CD14-positive monocyte (primary cell): ENCODE measurements at regions not wholly inside any gene's neighbourhood (a gene's known extent, or its start where the extent isn't known, plus 50 kb on each side); places are given as distances from the start of the nearest gene placed in this dataset.

Experiments
- DNase-seq, 3 donors: peaks; one replicate each; pipeline ENCODE4 v3.0.0-alpha.2; 2011 to 2022
- H2AFZ ChIP-seq: 2 replicates; pipeline ENCODE4 v1.6.0; 2012; ENCODE audit warnings: mild to moderate bottlenecking, low read depth, low read length, inconsistent platforms; ENCODE audit not compliant: insufficient read depth, poor library complexity, severe bottlenecking
- H3K27ac ChIP-seq, 2 donors: 1 replicate in 1 of 2; 2 replicates in 1 of 2; pipeline ENCODE4 v1.5.1; 2012 to 2013; ENCODE audit warnings: low read length in 2 of 2, control low read depth in 1 of 2, inconsistent platforms in 1 of 2, low read depth in 1 of 2, mild to moderate bottlenecking in 1 of 2
- H3K27me3 ChIP-seq, 2 donors: one replicate each; pipeline versions ENCODE4 v1.6.0 to v1.6.1; 2011 to 2013; ENCODE audit warnings: low read length in 2 of 2; ENCODE audit not compliant: control insufficient read depth in 2 of 2, insufficient read depth in 2 of 2
- H3K36me3 ChIP-seq, 2 donors: replicated peaks in 1 of 2; 1 replicate in 1 of 2; 2 replicates in 1 of 2; pipeline versions ENCODE4 v1.5.1 to v1.6.1; 2012 to 2013; ENCODE audit warnings: low read length in 2 of 2, control low read depth in 1 of 2, inconsistent platforms in 1 of 2, mild to moderate bottlenecking in 1 of 2; ENCODE audit not compliant: insufficient read depth in 2 of 2, control insufficient read depth in 1 of 2
- H3K4me1 ChIP-seq, 2 donors: 1 replicate in 1 of 2; 2 replicates in 1 of 2; pipeline versions ENCODE4 v1.5.1 to v1.6.1; 2012 to 2013; ENCODE audit warnings: low read length in 2 of 2, control low read depth in 1 of 2, inconsistent platforms in 1 of 2, mild to moderate bottlenecking in 1 of 2, moderate library complexity in 1 of 2; ENCODE audit not compliant: insufficient read depth in 2 of 2, control insufficient read depth in 1 of 2
- H3K4me2 ChIP-seq: replicated peaks from 2 replicates; pipeline ENCODE3; 2012; ENCODE audit warnings: low read length, moderate library complexity, mild to moderate bottlenecking; ENCODE audit not compliant: poor library complexity, severe bottlenecking; ENCODE audit errors: extremely low read depth
- H3K4me3 ChIP-seq, 3 experiments: fragments of 200-600 bp in 1 of 3; sonication (generic) in 1 of 3; replicated peaks in 1 of 3; 1 replicate in 2 of 3; 2 replicates in 1 of 3; pipeline ENCODE4 v1.5.1; 2011 to 2013; ENCODE audit warnings: low read length in 3 of 3, mild to moderate bottlenecking in 3 of 3, control low read depth in 2 of 3, low read depth in 2 of 3, inconsistent platforms in 1 of 3, moderate library complexity in 1 of 3
- H3K79me2 ChIP-seq: 2 replicates; pipeline ENCODE4 v1.6.0; 2012; ENCODE audit warnings: mild to moderate bottlenecking, control low read depth, inconsistent platforms, low read length, moderate library complexity; ENCODE audit not compliant: insufficient read depth
- H3K9ac ChIP-seq: 2 replicates; pipeline ENCODE4 v1.6.0; 2017; ENCODE audit warnings: low read length, mild to moderate bottlenecking; ENCODE audit not compliant: insufficient read depth, poor library complexity, severe bottlenecking
- H3K9me3 ChIP-seq, 2 donors: replicated peaks in 1 of 2; 1 replicate in 1 of 2; 2 replicates in 1 of 2; pipeline versions ENCODE4 v1.5.1 to v1.6.1; 2012 to 2013; ENCODE audit warnings: low read length in 2 of 2, control low read depth in 1 of 2; ENCODE audit not compliant: control insufficient read depth in 1 of 2, insufficient read depth in 1 of 2
- H4K20me1 ChIP-seq: 2 replicates; pipeline ENCODE4 v1.6.0; 2012; ENCODE audit warnings: mild to moderate bottlenecking, low read length, control low read depth, moderate library complexity; ENCODE audit not compliant: insufficient read depth
- H3K27ac Mint-ChIP-seq, 7 donors: one replicate each; pipeline ENCODE4 v1.8.0; 2020; ENCODE audit warnings: mild to moderate bottlenecking in 7 of 7, mixed read lengths in 7 of 7, moderate library complexity in 6 of 7, inconsistent platforms in 2 of 7
- H3K27me3 Mint-ChIP-seq, 3 donors: one replicate each; pipeline ENCODE4 v1.8.0; 2021 to 2022; ENCODE audit warnings: low read depth in 3 of 3, mild to moderate bottlenecking in 3 of 3, mixed read lengths in 3 of 3, moderate library complexity in 3 of 3, inconsistent platforms in 1 of 3
- H3K36me3 Mint-ChIP-seq, 2 donors: one replicate each; pipeline ENCODE4 v1.8.0; 2020; ENCODE audit warnings: mixed read lengths in 2 of 2, inconsistent platforms in 1 of 2, mild to moderate bottlenecking in 1 of 2
- H3K4me1 Mint-ChIP-seq: one replicate; pipeline ENCODE4 v1.8.0; 2020; ENCODE audit warnings: mild to moderate bottlenecking, mixed read lengths
- H3K4me3 Mint-ChIP-seq, 2 donors: one replicate each; pipeline ENCODE4 v1.8.0; 2020; ENCODE audit warnings: mild to moderate bottlenecking in 2 of 2, mixed read lengths in 2 of 2, moderate library complexity in 1 of 2
- H3K9me3 Mint-ChIP-seq, 7 donors: one replicate each; pipeline ENCODE4 v1.8.0; 2020 to 2022; ENCODE audit warnings: mixed read lengths in 7 of 7, mild to moderate bottlenecking in 6 of 7, moderate library complexity in 6 of 7, inconsistent platforms in 2 of 7
- CTCF ChIP-seq: fragments of 200-600 bp; IDR thresholded peaks from one replicate; pipeline ENCODE4 v1.8.0; 2022; ENCODE audit warnings: antibody characterized with exemption, mild to moderate bottlenecking
- WGBS: methylation state at CpG from one replicate; pipeline ENCODE4 v1.1.5; 2013; ENCODE audit warnings: missing lambda C conversion rate; ENCODE audit not compliant: insufficient coverage; 5-methylcytosine and 5-hydroxymethylcytosine counted together
- intact Hi-C, 2 donors: fragments of 100-400 bp; cut with micrococcal nuclease; formaldehyde crosslinking; loops; one replicate each; pipeline versions ENCODE4 v1.15.0 to v1.15.1; 2023

GRCh38 chrX:139093201-139093600 lies 381.7 kb upstream of the FGF13 start:
- TF ChIP-seq CTCF, result no peak
- Histone ChIP-seq H3K4me2 (no peak overlapping the region), H3K9ac (no peak overlapping the region), H3K4me1 (no peaks in the 10 kb centered on the region), H3K36me3 (no peaks in the 10 kb centered on the region), H3K4me3 (no peak overlapping the region), H3K79me2 (no peaks in the 10 kb centered on the region), H2AFZ (no peak overlapping the region), H3K27ac (no peak overlapping the region), H4K20me1 (no peaks in the 10 kb centered on the region), H3K9me3 (no peaks in the 10 kb centered on the region), H3K27me3 (no peaks in the 10 kb centered on the region)
- peaks cover 0 to 9% (median 1%) of the 10 kb centered on the region in 3 donors for H3K27me3 Mint-ChIP-seq
- no peak overlapping the region for H3K27ac Mint-ChIP-seq
- no peak overlapping the region for H3K4me3 Mint-ChIP-seq
- H3K36me3 Mint-ChIP-seq, result no peaks in the 10 kb centered on the region
- intact Hi-C loops, result no loop called here
- no CpG with 5 or more reads among the region's 3 CpGs for WGBS
- H3K4me1 Mint-ChIP-seq, result peaks cover 2% of the 10 kb centered on the region
- peaks cover 0 to 1% (median 0%) of the 10 kb centered on the region in 7 donors for H3K9me3 Mint-ChIP-seq
- DNase-seq, result no peak

GRCh38 chrX:139091878-139092277 lies 380.4 kb upstream of the FGF13 start:
- Histone ChIP-seq H4K20me1 (no peaks in the 10 kb centered on the region), H3K4me2 (no peak overlapping the region), H3K4me1 (no peaks in the 10 kb centered on the region), H3K9me3 (no peaks in the 10 kb centered on the region), H3K36me3 (no peaks in the 10 kb centered on the region), H3K4me3 (no peak overlapping the region), H3K9ac (no peak overlapping the region), H3K27me3 (no peaks in the 10 kb centered on the region), H3K79me2 (no peaks in the 10 kb centered on the region), H3K27ac (no peak overlapping the region), H2AFZ (no peak overlapping the region)
- Mint-ChIP-seq H3K27me3 (peaks cover 0 to 9% (median 1%) of the 10 kb centered on the region in 3 donors), H3K4me1 (peaks cover 2% of the 10 kb centered on the region), H3K27ac (no peak overlapping the region), H3K9me3 (no peaks in the 10 kb centered on the region), H3K36me3 (no peaks in the 10 kb centered on the region), H3K4me3 (no peak overlapping the region)
- no peak for DNase-seq
- intact Hi-C loops, result no loop called here
- TF ChIP-seq CTCF, result no peak
- no CpG with 5 or more reads among the region's 3 CpGs for WGBS
